ENCODE measurements at regions not wholly inside any gene's neighbourhood (a gene's known extent, or its start where the extent isn't known, plus 50 kb on each side); places are given as distances from the start of the nearest gene placed in this dataset.

DNA sequence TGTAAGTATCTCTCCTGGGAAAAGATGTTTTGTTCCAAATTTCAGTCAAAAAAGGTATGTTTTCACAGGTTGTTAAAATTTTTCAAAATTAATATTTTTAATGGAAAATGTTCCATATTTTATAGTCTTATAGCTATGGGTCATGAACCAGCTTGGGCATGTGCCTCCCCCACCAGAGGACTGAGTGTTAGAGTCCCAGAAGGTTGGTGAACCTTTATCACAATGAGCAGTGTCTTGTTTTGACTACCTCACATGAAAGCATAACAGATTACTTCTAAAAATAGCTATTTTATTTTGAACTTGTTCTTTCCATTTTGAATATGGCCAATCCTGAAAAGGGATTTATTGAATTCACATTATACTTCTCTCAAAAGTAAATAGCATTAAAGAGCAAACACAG is 112.5 kb upstream of the TSC22D1 start:
- FAIRE-seq (no peak), DNase-seq (ENCODE audit: low read depth, low spot score) (no peak)
- no peak overlapping the region for H3K4me3 ChIP-seq (replicated peaks in 1 of 3; ENCODE audit: insufficient read depth in 1 of 3, low read depth in 1 of 3, low read length in 3 of 3)
- H3K27me3 ChIP-seq (ENCODE audit: control insufficient read depth in 2 of 2, insufficient read depth in 2 of 2, low read length in 2 of 2): no peaks in the 10 kb centered on the region
- BruUV-seq (replicated peaks): no TSS peak
- no peaks in the 10 kb centered on the region for H3K9me1 ChIP-seq (replicated peaks; ENCODE audit: control insufficient read depth, extremely low read depth, insufficient read depth, low read length)
- no peaks in the 10 kb centered on the region for H3K79me2 ChIP-seq (ENCODE audit: control insufficient read depth, insufficient read depth, low read length)
- no peaks in the 10 kb centered on the region for H4K20me1 ChIP-seq (replicated peaks; ENCODE audit: control insufficient read depth, extremely low read depth, insufficient read depth, low read length)
- ChIA-PET POLR2A (no interaction called here), CTCF (interaction anchor here (1.4 kb wide), 1 partner anchor 16 kb away, joined by 4 read pairs; no protein-coding TSS in a partner anchor)
- H3K27ac ChIP-seq (ENCODE audit: insufficient read depth, low read depth, low read length): no peak overlapping the region
- H3K4me2 ChIP-seq (ENCODE audit: insufficient read depth, low read length): no peak overlapping the region
- H3K9ac ChIP-seq (replicated peaks; ENCODE audit: extremely low read depth, insufficient read depth, low read length): no peak overlapping the region
- intact Hi-C loops (cut with micrococcal nuclease): no loop called here
- dilution Hi-C loops (cut with MboI; ENCODE audit: extremely low pct_ligation_motif_present, low sequenced_read_pairs): no loop called here
- H3K4me1 ChIP-seq (ENCODE audit: control insufficient read depth, extremely low read depth, insufficient read depth, low read length): no peaks in the 10 kb centered on the region
- TF ChIP-seq GATA2 (IDR thresholded peaks at IDR 0.05; ENCODE audit: insufficient read depth, insufficient read length, low read depth, low read length) (no peak), MYC (IDR thresholded peaks at IDR 0.05; ENCODE audit: low read depth, low read length) (no peak), JUN (IDR thresholded peaks at IDR 0.05; ENCODE audit: borderline replicate concordance, insufficient read depth, insufficient read length, low read depth) (no peak), FOS (IDR thresholded peaks at IDR 0.05; ENCODE audit: borderline replicate concordance, insufficient read depth, low read length) (no peak), POLR2A (IDR thresholded peaks at IDR 0.05; ENCODE audit: low read depth, low read length) (no peak), EZH2 (IDR thresholded peaks at IDR 0.05; ENCODE audit: borderline replicate concordance, low read depth, low read length, severe bottlenecking) (no peak), POLR2AphosphoS5 (IDR thresholded peaks at IDR 0.05; ENCODE audit: insufficient read depth, low read depth, low read length) (no peak)
- TF ChIP-seq, protein P1, sequence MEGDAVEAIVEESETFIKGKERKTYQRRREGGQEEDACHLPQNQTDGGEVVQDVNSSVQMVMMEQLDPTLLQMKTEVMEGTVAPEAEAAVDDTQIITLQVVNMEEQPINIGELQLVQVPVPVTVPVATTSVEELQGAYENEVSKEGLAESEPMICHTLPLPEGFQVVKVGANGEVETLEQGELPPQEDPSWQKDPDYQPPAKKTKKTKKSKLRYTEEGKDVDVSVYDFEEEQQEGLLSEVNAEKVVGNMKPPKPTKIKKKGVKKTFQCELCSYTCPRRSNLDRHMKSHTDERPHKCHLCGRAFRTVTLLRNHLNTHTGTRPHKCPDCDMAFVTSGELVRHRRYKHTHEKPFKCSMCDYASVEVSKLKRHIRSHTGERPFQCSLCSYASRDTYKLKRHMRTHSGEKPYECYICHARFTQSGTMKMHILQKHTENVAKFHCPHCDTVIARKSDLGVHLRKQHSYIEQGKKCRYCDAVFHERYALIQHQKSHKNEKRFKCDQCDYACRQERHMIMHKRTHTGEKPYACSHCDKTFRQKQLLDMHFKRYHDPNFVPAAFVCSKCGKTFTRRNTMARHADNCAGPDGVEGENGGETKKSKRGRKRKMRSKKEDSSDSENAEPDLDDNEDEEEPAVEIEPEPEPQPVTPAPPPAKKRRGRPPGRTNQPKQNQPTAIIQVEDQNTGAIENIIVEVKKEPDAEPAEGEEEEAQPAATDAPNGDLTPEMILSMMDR (IDR thresholded peaks at IDR 0.05; ENCODE audit: extremely low read depth in 1 of 2, insufficient read depth in 1 of 2, low read depth in 1 of 2, low read length in 2 of 2): no peak
- TF ChIP-seq, protein P2, sequence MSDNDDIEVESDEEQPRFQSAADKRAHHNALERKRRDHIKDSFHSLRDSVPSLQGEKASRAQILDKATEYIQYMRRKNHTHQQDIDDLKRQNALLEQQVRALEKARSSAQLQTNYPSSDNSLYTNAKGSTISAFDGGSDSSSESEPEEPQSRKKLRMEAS (IDR thresholded peaks at IDR 0.05; ENCODE audit: insufficient read depth, insufficient read length): no peak
- H2AFZ ChIP-seq (ENCODE audit: low read depth, low read length): no peak overlapping the region
- no peaks in the 10 kb centered on the region for H3K36me3 ChIP-seq (ENCODE audit: control insufficient read depth in 2 of 2, extremely low read depth in 1 of 2, insufficient read depth in 2 of 2, low read length in 2 of 2)
- H3K9me3 ChIP-seq (replicated peaks; ENCODE audit: control insufficient read depth, insufficient read depth, low read length): no peaks in the 10 kb centered on the region
